Sigmoid colon (tissue), 4 donors: ENCODE measurements at regions not wholly inside any gene's neighbourhood (a gene's known extent, or its start where the extent isn't known, plus 50 kb on each side); places are given as distances from the start of the nearest gene placed in this dataset.

Source experiments
- EP300 ChIP-seq, 4 donors: sonication (generic); formaldehyde crosslinking; IDR thresholded peaks; one replicate each; pipeline ENCODE4 v1.6.1; 2017; ENCODE audit warnings: antibody characterized with exemption in 4 of 4
- TF ChIP-seq, protein P1 (sequence below), 4 experiments: fragments of 450-650 bp in 3 of 4; fragments of 200-600 bp in 1 of 4; IDR thresholded peaks; one replicate each; pipeline ENCODE4 v1.5.1; 2016 to 2019; ENCODE audit warnings: antibody characterized with exemption in 4 of 4, mild to moderate bottlenecking in 3 of 4, moderate library complexity in 2 of 4

DNA sequence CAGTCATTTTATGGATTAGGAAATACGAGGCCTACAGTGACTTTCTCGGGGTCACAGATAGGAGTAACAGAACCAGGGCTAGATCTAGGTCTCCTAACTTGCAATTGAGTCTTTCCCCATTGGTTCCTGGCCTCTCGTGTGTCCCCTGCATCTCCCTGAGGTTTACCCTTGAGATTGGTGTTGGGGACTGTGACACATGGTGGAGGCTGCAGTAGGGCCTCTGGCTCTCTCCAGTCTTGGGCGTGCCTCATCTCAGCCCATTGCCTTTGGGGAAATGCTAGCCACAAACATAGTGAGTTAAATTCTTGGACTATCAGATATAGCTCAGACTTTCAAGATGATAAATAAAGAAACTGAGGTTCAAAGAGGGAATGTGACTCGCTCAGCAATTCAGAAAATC is 212.1 kb downstream of the KCNRG start:
- no peak for TF ChIP-seq EP300 (IDR thresholded peaks at IDR 0.05)
- TF ChIP-seq, protein P1, sequence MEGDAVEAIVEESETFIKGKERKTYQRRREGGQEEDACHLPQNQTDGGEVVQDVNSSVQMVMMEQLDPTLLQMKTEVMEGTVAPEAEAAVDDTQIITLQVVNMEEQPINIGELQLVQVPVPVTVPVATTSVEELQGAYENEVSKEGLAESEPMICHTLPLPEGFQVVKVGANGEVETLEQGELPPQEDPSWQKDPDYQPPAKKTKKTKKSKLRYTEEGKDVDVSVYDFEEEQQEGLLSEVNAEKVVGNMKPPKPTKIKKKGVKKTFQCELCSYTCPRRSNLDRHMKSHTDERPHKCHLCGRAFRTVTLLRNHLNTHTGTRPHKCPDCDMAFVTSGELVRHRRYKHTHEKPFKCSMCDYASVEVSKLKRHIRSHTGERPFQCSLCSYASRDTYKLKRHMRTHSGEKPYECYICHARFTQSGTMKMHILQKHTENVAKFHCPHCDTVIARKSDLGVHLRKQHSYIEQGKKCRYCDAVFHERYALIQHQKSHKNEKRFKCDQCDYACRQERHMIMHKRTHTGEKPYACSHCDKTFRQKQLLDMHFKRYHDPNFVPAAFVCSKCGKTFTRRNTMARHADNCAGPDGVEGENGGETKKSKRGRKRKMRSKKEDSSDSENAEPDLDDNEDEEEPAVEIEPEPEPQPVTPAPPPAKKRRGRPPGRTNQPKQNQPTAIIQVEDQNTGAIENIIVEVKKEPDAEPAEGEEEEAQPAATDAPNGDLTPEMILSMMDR (IDR thresholded peaks at IDR 0.05): no peak
